HG02981 (cell line): ENCODE measurements at regions not wholly inside any gene's neighbourhood (a gene's known extent, or its start where the extent isn't known, plus 50 kb on each side); places are given as distances from the start of the nearest gene placed in this dataset.
"Not testable (repeated sequence)": the region's sequence is repeated elsewhere in the genome, so short reads cannot be mapped to it uniquely, and the experiment has no call there.

Experiments
- ATAC-seq: cut with Tn5 transposase; IDR thresholded peaks from one replicate; pipeline ENCODE4 v1.9.1; 2021; ENCODE audit warnings: mild to moderate bottlenecking, moderate library complexity; ENCODE audit not compliant: unreplicated experiment

GRCh38 chr1:146381196-146381595 is 152.4 kb upstream of the NOTCH2NLA start:
- not testable (repeated sequence) for ATAC-seq

- ATAC-seq, result peak; percentile 93
Measured at GRCh38 chr1:146376708-146377496, 148.1 kb upstream of the NOTCH2NLA start.

GRCh38 chr1:146376309-146376707 is 147.5 kb upstream of the NOTCH2NLA start:
- not testable (repeated sequence) for ATAC-seq

GRCh38 chr1:146375108-146375507 is 146.3 kb upstream of the NOTCH2NLA start:
- ATAC-seq, result not testable (repeated sequence)

GRCh38 chr1:146369940-146370339 is 141.1 kb upstream of the NOTCH2NLA start:
- not testable (repeated sequence) for ATAC-seq

GRCh38 chr1:146355373-146355772 is 126.6 kb upstream of the NOTCH2NLA start:
- not testable (repeated sequence) for ATAC-seq

GRCh38 chr1:146326863-146327262 is 98.0 kb upstream of the NOTCH2NLA start:
- ATAC-seq, result not testable (repeated sequence)

GRCh38 chr1:146324463-146324862 is 95.6 kb upstream of the NOTCH2NLA start:
- ATAC-seq, result not testable (repeated sequence)

- not testable (repeated sequence) for ATAC-seq
Measured at GRCh38 chr1:146323302-146323701, 94.5 kb upstream of the NOTCH2NLA start.

- ATAC-seq, result not testable (repeated sequence)
Measured at GRCh38 chr1:146322893-146323292, 94.1 kb upstream of the NOTCH2NLA start.

GRCh38 chr1:146318715-146319114 is 89.9 kb upstream of the NOTCH2NLA start:
- not testable (repeated sequence) for ATAC-seq

GRCh38 chr1:146317785-146318184 is 89.0 kb upstream of the NOTCH2NLA start:
- not testable (repeated sequence) for ATAC-seq

- ATAC-seq, result not testable (repeated sequence)
Measured at GRCh38 chr1:146314449-146315246, 85.8 kb upstream of the NOTCH2NLA start.

GRCh38 chr1:146310579-146310978 is 81.8 kb upstream of the NOTCH2NLA start:
- not testable (repeated sequence) for ATAC-seq

- not testable (repeated sequence) for ATAC-seq
Measured at GRCh38 chr1:146309427-146309826, 80.6 kb upstream of the NOTCH2NLA start.

GRCh38 chr1:146308892-146309291 is 80.1 kb upstream of the NOTCH2NLA start:
- not testable (repeated sequence) for ATAC-seq

- not testable (repeated sequence) for ATAC-seq
Measured at GRCh38 chr1:146308152-146308551, 79.3 kb upstream of the NOTCH2NLA start.

GRCh38 chr1:146307632-146308031 is 78.8 kb upstream of the NOTCH2NLA start:
- ATAC-seq, result peak; percentile 93

GRCh38 chr1:146306651-146307050 is 77.8 kb upstream of the NOTCH2NLA start:
- not testable (repeated sequence) for ATAC-seq

GRCh38 chr1:146305442-146305841 is 76.6 kb upstream of the NOTCH2NLA start:
- not testable (repeated sequence) for ATAC-seq

GRCh38 chr1:146298575-146298897 is 69.7 kb upstream of the NOTCH2NLA start:
- ATAC-seq, result peak; percentile 84
